PC-9 (cell line): ENCODE measurements at regions not wholly inside any gene's neighbourhood (a gene's known extent, or its start where the extent isn't known, plus 50 kb on each side); places are given as distances from the start of the nearest gene placed in this dataset.

Experiments used
- CTCF ChIP-seq: fragments of 200-600 bp; sonication (generic); conservative IDR thresholded peaks from 2 replicates; pipeline ENCODE4 v1.6.1; 2017; ENCODE audit warnings: mixed run types, antibody characterized with exemption, mild to moderate bottlenecking, moderate library complexity
- EZH2 ChIP-seq: fragments of 200-600 bp; sonication (generic); IDR thresholded peaks from 2 replicates; pipeline ENCODE4 v1.8.0; 2017; ENCODE audit warnings: antibody characterized with exemption, low read depth

GRCh38 chr16:6155271-6155670, 1057.7 kb upstream of the EEF2KMT start:
- TF ChIP-seq CTCF (no peak), EZH2 (no peak)
